G401.6 (cell line): ENCODE measurements at regions not wholly inside any gene's neighbourhood (a gene's known extent, or its start where the extent isn't known, plus 50 kb on each side); places are given as distances from the start of the nearest gene placed in this dataset.

Source experiments
- FAIRE-seq: peaks from 2 replicates; lab custom pipeline; 2012; peaks lifted over from hg19 to GRCh38; lab: Jason Lieb, UNC

DNA sequence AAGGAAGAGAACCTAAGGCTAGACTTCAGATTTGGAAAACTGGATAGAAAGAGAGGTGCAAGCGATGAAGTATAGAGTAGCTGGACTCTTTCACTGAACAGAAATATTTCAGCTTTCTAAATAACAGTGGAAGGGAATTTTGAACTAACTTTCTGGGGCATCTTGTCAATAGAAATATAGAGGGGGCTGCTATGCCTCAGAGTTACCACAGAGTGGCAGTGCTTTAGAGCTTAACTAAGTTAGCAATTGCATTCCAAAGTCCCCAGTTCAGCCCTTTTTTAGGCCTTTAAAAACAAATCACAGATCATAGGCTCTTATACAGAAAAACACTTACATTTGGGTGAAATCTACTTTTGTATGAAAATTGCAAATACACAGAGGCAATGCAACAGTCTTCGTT lies 154.2 kb upstream of the CDH8 start:
- FAIRE-seq = no peak

DNA sequence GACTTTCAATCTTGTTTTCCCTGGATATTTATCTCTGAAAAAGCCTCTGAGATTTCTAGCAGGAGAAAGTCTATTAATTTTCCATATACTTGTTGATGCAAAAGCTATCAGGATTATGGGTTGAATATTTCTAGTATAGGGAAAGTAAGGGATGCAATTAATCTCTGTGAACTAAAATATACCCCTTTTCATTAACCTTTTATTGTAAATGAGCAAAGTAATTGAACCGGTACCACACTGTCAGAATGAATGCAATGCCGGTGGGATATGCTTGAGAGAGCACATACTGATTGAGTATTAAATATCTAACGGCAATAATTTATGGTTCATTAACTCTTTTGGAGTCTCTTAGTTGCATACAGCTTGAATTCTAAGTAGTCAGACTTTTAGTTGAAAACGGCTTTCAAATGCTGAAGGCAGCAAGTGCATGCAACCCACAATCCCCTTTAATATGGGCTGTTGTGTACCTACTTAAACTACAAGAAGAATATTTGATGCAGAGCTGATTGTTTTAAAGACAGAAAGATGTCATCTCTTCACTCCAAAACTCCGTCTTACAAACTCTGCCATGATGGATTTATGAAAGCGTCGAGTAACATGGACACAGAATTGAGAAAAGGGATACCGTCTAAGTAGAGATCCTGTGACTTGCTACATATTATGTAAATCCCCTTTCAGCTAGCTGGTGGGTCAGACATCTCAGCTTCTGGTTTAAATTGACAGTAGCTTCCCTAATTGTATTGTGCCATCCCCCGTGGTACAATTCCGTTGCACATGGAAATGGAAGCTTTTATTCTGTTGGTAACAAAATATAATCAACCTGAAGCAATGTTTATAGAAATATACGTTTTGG lies 141.3 kb upstream of the CDH8 start:
- FAIRE-seq = no peak

DNA sequence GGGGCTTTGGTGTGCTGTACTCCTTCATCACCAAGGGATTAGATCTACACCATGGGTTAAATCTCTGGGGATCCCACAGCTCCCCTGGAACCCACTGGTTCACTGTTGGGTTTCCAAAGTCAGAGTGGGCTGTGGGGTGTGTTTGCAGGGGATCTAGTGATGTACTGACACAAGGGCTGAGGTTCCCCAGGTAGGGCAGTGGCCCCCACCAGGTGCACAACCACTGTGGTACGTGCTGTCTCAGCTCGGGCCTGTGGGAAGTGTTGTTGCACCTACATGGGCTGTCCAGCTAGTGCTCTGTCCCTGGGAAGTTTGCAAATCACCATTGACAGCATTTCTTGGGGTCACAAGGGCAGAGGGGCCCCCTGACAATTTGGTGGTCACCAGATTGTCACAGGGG lies 134.4 kb upstream of the CDH8 start:
- no peak for FAIRE-seq

DNA sequence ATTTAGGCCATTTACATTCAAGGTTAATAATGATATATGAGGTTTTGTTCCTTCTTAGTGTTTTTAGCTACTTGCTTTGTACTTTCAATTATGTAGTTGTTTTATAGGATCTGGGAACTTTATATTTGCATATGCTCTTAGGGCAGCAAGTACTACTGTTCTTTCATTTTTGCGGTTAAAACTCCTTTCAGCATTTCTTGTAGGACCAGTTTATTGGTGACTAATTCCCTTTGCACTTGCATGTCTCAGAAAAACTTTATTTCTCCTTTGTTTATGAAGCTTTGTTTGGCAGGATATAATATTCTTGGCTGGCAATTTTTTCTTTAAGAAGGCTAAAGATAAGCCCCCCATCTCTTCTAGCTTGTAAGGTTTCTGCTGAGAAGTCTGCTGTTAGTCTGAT lies 131.3 kb upstream of the CDH8 start:
- no peak for FAIRE-seq

DNA sequence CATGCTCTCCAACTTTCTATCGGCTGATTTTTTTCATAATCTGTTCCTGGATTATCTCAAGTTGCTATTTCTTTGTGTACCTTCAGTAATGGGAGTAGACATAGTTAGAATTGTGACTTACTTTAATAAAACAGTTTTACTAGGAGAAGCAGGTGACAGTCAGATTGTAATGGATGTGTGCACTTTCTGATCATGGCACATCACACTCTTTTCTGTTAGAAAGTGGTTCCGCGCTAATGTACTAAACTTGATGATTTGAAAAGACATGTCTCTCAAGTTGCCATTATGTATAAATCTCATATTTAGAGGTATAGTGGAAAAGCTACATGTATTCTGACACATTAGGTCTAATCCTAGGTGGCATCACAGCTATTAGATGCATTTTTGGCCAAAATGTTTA lies 121.3 kb upstream of the CDH8 start:
- no peak for FAIRE-seq

DNA sequence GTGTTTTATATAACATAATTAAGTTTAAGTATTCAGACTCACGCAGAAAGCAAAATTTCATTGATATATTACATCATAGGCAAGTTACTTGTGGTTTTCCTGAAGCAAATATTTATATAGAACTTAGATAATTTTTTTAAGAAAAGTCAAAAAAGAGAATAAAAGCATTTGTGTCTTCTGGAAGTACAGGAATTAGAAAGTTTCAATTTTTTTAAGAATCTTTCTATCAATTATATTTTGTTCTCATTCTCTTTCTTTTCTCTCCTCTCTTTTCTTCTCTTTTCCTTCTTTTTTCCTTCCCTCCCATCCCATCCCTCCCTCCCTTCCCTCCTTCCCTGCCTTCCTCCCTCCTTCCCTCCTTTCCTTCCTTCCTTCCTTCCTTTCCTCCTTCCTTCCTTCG lies 120.7 kb upstream of the CDH8 start:
- no peak for FAIRE-seq

DNA sequence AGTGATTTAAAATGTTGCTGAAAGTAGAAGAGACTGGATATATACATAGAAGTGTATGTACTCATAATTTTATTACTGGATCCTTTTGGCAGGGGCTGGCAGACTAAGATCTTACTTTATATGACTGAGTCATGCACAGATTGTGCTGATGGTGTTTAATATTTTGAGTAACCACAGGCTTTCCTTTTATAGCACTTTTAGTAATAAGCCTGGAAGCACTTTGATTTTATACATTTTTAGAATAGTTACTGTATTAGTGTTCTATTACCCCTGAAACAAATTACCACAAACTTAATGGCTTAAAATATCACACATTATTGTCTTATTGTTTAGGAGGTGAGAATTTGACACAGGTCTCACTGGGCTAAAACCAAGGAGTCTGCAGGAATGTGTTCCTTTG lies 113.4 kb upstream of the CDH8 start:
- FAIRE-seq = no peak

DNA sequence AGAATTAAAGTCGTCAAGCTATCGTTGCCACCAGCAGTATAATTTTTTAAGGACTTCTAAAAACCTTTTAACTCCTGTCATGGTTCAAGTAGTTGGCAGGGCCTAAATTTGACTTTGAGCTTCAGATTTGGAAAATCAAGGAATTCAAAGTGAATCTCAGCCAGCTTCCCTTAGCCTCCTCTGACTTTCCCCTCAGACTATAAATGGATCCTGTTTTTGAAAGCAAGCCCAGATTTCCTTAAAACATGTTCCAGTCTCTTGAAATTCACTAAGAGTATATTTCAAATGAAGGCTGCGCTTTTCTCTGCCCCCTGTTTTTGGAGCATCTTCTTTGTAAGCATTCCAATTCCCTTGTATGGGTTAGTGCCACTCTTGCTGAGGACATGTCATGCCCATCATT lies 101.8 kb upstream of the CDH8 start:
- FAIRE-seq = no peak

DNA sequence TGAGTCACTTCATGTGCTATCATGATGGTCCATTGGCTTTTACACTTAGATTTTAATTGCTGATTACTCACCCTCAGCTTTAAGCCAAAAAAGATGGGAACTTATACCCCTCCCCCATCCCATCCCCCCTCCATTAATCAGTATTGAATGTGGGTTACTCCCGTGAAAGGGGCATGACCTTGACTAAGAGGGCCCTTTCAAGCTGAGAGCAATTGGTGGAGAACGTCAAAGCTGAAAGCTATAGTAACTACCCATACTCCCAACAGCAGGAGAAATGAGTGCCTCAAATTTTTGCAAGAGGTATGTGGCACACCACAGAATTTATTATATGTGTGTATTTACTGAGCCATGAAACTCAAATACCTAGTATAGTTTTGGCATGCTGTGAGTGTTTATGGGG lies 99.7 kb upstream of the CDH8 start:
- no peak for FAIRE-seq

DNA sequence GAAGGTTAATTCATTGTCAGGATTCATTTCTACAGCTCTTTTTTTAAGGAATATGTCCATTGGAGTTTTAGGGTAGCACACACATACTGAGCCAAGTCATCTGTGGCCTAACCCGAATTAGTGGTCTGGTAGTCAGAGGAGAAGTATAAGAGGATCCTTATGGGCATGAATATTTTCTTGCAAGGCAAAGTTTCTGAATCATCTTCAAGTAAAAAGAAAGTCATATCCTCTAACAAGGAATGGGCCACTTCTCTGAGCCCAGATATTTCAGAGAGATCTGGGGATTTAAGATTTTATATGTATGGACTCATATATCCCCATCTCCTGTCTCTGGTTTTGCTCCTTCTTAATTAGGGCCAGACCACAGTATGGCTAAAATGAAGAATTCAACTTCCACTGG lies 99.2 kb upstream of the CDH8 start:
- no peak for FAIRE-seq

DNA sequence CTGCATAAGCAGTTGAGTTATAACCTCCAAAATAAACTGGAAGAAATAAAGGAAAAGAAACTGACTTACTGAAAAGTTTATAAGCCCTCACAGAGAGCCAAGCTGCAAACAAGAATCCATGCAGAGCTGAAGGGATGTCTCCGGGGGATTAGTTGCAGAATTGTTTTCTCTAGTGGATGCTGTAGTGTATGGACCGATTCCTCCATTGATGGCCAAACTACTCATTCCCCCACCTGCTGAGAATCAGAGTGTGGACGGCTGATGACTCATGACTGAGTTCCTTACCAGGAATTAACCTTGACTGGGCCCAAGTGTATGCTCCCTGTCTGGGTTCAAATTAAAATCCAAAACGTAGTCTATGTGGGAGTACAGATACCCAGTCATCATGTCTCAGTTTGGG lies 93.9 kb upstream of the CDH8 start:
- no peak for FAIRE-seq

DNA sequence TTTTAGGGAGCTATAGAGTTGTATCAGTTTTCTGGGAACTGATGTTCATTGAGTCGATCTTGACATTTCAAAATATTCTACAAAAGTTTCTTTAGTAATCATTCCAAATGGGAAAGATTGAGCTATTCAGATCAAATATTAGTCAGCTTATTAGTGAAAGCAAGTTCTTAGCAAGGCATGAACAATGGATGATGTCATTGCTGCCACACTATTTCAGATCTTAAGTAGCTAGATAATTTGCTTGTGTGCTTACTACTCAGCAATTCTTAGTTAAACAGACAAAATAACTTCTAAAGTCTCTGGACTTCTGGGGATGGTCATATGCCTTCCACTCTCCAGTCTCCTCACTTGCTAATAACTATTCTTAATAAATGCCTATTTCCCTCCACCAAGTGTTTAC lies 69.0 kb upstream of the CDH8 start:
- no peak for FAIRE-seq

DNA sequence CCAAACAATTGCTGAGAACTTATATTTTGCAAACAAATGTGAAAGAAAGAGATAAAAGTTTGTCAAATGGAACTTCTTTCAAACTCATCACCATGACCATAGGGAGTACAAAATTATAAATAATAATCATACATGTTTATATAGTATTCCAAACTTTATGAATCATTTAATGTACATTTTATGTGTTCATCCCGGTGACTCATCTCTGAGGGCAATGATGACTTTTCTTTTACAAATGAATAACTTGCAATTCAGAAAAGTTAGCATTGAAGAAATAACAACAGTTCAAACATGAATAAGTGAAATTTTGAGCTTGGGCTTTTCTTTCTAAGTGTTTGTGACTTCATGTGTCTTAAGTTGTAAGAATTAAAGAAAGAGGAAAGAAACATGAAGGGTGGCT lies 66.3 kb upstream of the CDH8 start:
- no peak for FAIRE-seq

DNA sequence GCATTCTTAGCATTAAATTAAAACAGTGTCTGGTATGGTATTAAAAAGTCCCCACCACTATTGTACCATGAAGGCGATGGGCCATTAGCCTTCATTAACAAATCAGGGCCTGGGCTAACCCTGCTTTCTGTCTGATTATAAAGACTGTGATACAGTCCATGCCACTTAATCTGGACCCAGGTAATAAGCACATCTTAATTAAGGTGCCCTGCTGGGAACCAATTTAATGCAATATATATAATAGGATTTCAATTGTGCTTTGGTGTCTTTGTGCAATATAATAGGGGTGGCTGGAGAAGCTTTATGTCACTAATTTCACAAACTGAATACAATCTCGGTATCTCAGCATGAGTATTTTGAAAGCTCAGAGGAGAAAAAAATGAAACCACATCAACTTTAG lies 64.4 kb upstream of the CDH8 start:
- FAIRE-seq = no peak

DNA sequence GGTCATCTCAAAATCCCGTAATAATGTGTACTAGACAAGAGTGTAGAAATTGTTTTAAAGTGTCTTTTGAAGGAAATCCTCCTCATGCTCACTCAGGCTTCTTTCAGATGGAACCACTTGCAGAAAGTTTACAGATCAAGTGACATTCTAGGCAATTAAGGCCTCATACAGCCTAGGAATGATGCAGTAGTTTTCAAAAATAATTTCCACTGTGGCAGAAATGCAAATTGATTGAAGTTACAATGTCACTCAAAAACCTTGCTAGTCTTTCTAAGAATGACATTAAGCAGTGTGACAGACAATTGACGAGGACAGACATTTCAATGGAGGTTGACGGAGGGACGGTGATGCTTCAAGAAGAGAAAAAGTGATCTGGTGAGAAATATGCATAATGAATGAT lies 53.5 kb upstream of the CDH8 start:
- FAIRE-seq = no peak

DNA sequence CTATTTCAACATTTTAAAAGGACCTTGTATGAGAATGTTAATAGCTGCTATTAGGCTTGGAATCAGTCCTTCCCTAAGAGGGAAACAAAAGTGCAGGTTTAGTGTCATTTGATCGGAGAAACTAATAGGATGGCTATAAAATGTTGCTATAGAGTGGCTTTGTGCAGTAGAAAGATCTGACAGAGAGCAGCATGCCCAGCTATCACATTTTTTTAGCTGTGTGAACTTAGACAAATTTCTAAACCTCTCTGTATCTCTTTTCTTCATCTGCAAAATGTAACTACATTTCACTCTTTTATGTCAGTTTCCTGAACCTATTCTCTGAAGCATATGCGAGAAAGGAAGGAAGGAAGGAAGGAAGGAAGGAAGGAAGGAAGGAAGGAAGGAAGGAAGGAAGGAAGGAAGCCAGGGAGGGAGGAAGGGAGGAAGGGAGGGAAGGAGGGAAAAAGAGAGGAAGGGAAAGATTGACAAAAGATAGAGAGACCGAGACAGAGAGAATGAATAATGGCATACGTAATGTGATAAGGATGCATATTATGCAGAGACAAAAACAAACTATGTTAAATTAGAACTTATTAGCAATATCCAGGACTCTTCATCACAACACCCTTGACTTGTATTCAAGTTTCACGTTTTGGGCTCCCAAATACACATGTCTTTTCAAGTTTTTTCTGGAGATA lies 52.6 kb upstream of the CDH8 start:
- FAIRE-seq = no peak
